GM12892 (cell line): ENCODE measurements at regions not wholly inside any gene's neighbourhood (a gene's known extent, or its start where the extent isn't known, plus 50 kb on each side); places are given as distances from the start of the nearest gene placed in this dataset.
"Not testable (repeated sequence)": the region's sequence is repeated elsewhere in the genome, so short reads cannot be mapped to it uniquely, and the experiment has no call there.

Source experiments
- DNase-seq: peaks from one replicate; pipeline ENCODE4 v3.0.0; 2011; ENCODE audit not compliant: insufficient read length
- FAIRE-seq: peaks from 2 replicates; lab custom pipeline; 2011; peaks lifted over from hg19 to GRCh38; lab: Jason Lieb, UNC
- POLR2A ChIP-seq: IDR thresholded peaks from 2 replicates; pipeline ENCODE4 v1.6.1; 2011; ENCODE audit warnings: low read depth, low read length, control low read depth
- POLR2AphosphoS5 ChIP-seq: IDR thresholded peaks from 2 replicates; pipeline ENCODE4 v1.6.1; 2011; ENCODE audit warnings: low read depth, low read length, control low read depth
- TAF1 ChIP-seq: IDR thresholded peaks from 2 replicates; pipeline ENCODE4 v1.6.1; 2011; ENCODE audit warnings: low read depth, mild to moderate bottlenecking, control low read depth, low read length, borderline replicate concordance

- FAIRE-seq (no peak), DNase-seq (no peak)
Observed at GRCh38 chr14:87615047-87615446, 377.9 kb downstream of the GALC start.

GRCh38 chr14:87613881-87614280 lies 379.1 kb downstream of the GALC start:
- no peak for DNase-seq
- TF ChIP-seq POLR2AphosphoS5, result no peak
- no peak for TF ChIP-seq POLR2A
- TF ChIP-seq TAF1, result no peak
- no peak for FAIRE-seq

More at GRCh38 chr14:87615047-87615446, 377.9 kb downstream of the GALC start:
- no peak for TF ChIP-seq POLR2A
- TF ChIP-seq POLR2AphosphoS5, result no peak
- TF ChIP-seq TAF1, result no peak

GRCh38 chr14:87607056-87607455 lies 385.9 kb downstream of the GALC start:
- not testable (repeated sequence) for FAIRE-seq, DNase-seq

GRCh38 chr14:87601036-87601435 lies 391.9 kb downstream of the GALC start:
- no peak for FAIRE-seq
- no peak for DNase-seq
- TF ChIP-seq TAF1, result no peak
- TF ChIP-seq POLR2AphosphoS5, result no peak

- no peak for FAIRE-seq
- no peak for DNase-seq
- TF ChIP-seq POLR2A, result no peak
- TF ChIP-seq POLR2AphosphoS5, result no peak
- no peak for TF ChIP-seq TAF1
Observed at GRCh38 chr14:87600240-87600639, 392.7 kb downstream of the GALC start.

GRCh38 chr14:87581298-87581697 lies 411.7 kb downstream of the GALC start:
- no peak for FAIRE-seq
- no peak for DNase-seq
- TF ChIP-seq TAF1 (no peak), POLR2AphosphoS5 (no peak), POLR2A (no peak)

- TF ChIP-seq POLR2AphosphoS5 (no peak), POLR2A (no peak), TAF1 (no peak)
- DNase-seq (no peak), FAIRE-seq (no peak)
Observed at GRCh38 chr14:87579036-87579435, 413.9 kb downstream of the GALC start.

GRCh38 chr14:87575378-87575777 lies 417.6 kb downstream of the GALC start:
- DNase-seq (no peak), FAIRE-seq (no peak)
- no peak for TF ChIP-seq POLR2A
- TF ChIP-seq TAF1, result no peak
- no peak for TF ChIP-seq POLR2AphosphoS5

- no peak for DNase-seq
- FAIRE-seq, result no peak
- no peak for TF ChIP-seq POLR2AphosphoS5
- TF ChIP-seq POLR2A, result no peak
- TF ChIP-seq TAF1, result no peak
Observed at GRCh38 chr14:87573591-87573990, 419.4 kb downstream of the GALC start.

- no peak for TF ChIP-seq POLR2AphosphoS5
- TF ChIP-seq POLR2A, result no peak
- TF ChIP-seq TAF1, result no peak
- no peak for DNase-seq
- no peak for FAIRE-seq
Observed at GRCh38 chr14:87567618-87568295, 425.2 kb downstream of the GALC start.

GRCh38 chr14:87566991-87567390 lies 426.0 kb downstream of the GALC start:
- FAIRE-seq, result no peak
- DNase-seq, result no peak
- no peak for TF ChIP-seq TAF1
- TF ChIP-seq POLR2A, result no peak
- no peak for TF ChIP-seq POLR2AphosphoS5

- FAIRE-seq (no peak), DNase-seq (no peak)
- TF ChIP-seq POLR2A, result no peak
- no peak for TF ChIP-seq TAF1
- no peak for TF ChIP-seq POLR2AphosphoS5
Observed at GRCh38 chr14:87547536-87547935, 445.4 kb downstream of the GALC start.

GRCh38 chr14:87542288-87542687 lies 450.7 kb downstream of the GALC start:
- TF ChIP-seq POLR2A (no peak), TAF1 (no peak), POLR2AphosphoS5 (no peak)
- FAIRE-seq (no peak), DNase-seq (no peak)
